ENCODE measurements at regions not wholly inside any gene's neighbourhood (a gene's known extent, or its start where the extent isn't known, plus 50 kb on each side); places are given as distances from the start of the nearest gene placed in this dataset.

GRCh38 chr12:41910578-41911320, 233.9 kb downstream of the GXYLT1 start:
- Mint-ChIP-seq H3K36me3 (no peaks in the 10 kb centered on the region), H3K27ac (no peak overlapping the region), H3K4me3 (no peak overlapping the region), H3K4me1 (peaks cover 1% of the 10 kb centered on the region), H3K9me3 (peaks cover 9% of the 10 kb centered on the region), H3K27me3 (ENCODE audit: low read depth) (no peaks in the 10 kb centered on the region)
- no peak for DNase-seq (ENCODE audit: low spot score in 2 of 2, unreplicated experiment in 2 of 2)
- TF ChIP-seq, protein P1, sequence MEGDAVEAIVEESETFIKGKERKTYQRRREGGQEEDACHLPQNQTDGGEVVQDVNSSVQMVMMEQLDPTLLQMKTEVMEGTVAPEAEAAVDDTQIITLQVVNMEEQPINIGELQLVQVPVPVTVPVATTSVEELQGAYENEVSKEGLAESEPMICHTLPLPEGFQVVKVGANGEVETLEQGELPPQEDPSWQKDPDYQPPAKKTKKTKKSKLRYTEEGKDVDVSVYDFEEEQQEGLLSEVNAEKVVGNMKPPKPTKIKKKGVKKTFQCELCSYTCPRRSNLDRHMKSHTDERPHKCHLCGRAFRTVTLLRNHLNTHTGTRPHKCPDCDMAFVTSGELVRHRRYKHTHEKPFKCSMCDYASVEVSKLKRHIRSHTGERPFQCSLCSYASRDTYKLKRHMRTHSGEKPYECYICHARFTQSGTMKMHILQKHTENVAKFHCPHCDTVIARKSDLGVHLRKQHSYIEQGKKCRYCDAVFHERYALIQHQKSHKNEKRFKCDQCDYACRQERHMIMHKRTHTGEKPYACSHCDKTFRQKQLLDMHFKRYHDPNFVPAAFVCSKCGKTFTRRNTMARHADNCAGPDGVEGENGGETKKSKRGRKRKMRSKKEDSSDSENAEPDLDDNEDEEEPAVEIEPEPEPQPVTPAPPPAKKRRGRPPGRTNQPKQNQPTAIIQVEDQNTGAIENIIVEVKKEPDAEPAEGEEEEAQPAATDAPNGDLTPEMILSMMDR (IDR thresholded peaks at IDR 0.05; ENCODE audit: unreplicated experiment): no peak

GRCh38 chr12:41908206-41908605, 236.5 kb downstream of the GXYLT1 start:
- H3K4me1 Mint-ChIP-seq: no peaks in the 10 kb centered on the region
- no peaks in the 10 kb centered on the region for H3K36me3 Mint-ChIP-seq
- TF ChIP-seq, protein P1 (IDR thresholded peaks at IDR 0.05; ENCODE audit: unreplicated experiment): no peak

GRCh38 chr12:41907550-41907949, 237.1 kb downstream of the GXYLT1 start:
- no peaks in the 10 kb centered on the region for H3K36me3 Mint-ChIP-seq
- no peaks in the 10 kb centered on the region for H3K9me3 Mint-ChIP-seq
- TF ChIP-seq, protein P1 (IDR thresholded peaks at IDR 0.05; ENCODE audit: unreplicated experiment): no peak
- no peak overlapping the region for H3K27ac Mint-ChIP-seq
- no peaks in the 10 kb centered on the region for H3K27me3 Mint-ChIP-seq (ENCODE audit: low read depth)
- DNase-seq (ENCODE audit: low spot score in 2 of 2, unreplicated experiment in 2 of 2): no peak
- H3K4me3 Mint-ChIP-seq: no peak overlapping the region
- no peaks in the 10 kb centered on the region for H3K4me1 Mint-ChIP-seq

More at GRCh38 chr12:41908206-41908605, 236.5 kb downstream of the GXYLT1 start:
- no peak overlapping the region for H3K27ac Mint-ChIP-seq
- H3K27me3 Mint-ChIP-seq (ENCODE audit: low read depth): no peaks in the 10 kb centered on the region
- H3K9me3 Mint-ChIP-seq: peaks cover 1% of the 10 kb centered on the region
- H3K4me3 Mint-ChIP-seq: no peak overlapping the region
- DNase-seq (ENCODE audit: low spot score in 2 of 2, unreplicated experiment in 2 of 2): no peak

DNA sequence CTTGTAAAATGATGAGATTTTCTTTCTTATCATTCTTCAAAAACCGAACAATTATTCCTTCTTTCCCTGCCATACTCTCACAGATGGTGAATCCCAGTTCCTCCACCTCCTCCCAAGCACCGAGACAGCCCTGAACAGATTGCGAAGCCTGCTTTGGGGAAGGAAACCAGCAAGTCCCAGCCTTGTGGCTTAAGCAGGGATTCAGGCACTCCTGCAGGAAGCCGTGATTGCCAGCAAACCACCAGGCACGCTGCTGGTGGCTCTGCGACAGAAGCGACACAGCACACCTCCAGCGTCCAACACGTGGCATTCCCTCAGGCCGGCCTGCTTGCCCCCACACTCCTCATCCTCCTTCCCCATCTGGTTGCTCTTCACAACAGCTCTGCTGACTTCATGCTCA, 237.7 kb downstream of the GXYLT1 start:
- TF ChIP-seq, protein P1 (IDR thresholded peaks at IDR 0.05; ENCODE audit: unreplicated experiment): no peak
- no peak overlapping the region for H3K27ac Mint-ChIP-seq
- H3K4me3 Mint-ChIP-seq: no peak overlapping the region
- no peaks in the 10 kb centered on the region for H3K36me3 Mint-ChIP-seq
- H3K4me1 Mint-ChIP-seq: no peaks in the 10 kb centered on the region
- DNase-seq (ENCODE audit: low spot score in 2 of 2, unreplicated experiment in 2 of 2): no peak
- no peaks in the 10 kb centered on the region for H3K27me3 Mint-ChIP-seq (ENCODE audit: low read depth)
- H3K9me3 Mint-ChIP-seq: no peaks in the 10 kb centered on the region

DNA sequence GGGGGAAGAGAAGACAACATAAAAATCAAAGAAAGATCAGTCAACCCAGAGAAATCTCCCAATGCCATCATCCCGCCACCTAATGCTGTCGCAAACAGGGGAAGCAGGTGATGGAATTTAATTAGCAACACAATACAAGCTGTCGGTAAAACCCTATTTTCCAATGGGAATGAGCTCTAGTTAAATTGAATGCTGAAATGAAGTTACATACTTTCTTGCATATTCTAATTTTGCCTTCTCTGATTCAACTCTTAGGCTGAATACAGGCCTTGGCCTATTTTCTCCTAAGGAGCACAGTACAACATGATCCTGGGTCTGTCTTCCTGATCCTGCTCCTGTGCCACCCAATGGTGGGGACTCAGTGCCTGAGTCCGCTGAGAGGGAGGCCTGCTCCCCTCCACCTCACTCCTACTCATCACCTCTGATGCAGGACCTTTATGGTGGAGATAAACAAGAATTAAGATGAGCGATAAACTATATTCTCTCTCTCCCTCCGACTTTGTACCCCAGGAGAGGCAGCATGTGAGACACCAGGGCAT, 238.8 kb downstream of the GXYLT1 start:
- Mint-ChIP-seq H3K27ac (no peak overlapping the region), H3K4me1 (no peaks in the 10 kb centered on the region), H3K36me3 (no peaks in the 10 kb centered on the region), H3K9me3 (no peaks in the 10 kb centered on the region), H3K4me3 (no peak overlapping the region), H3K27me3 (ENCODE audit: low read depth) (no peaks in the 10 kb centered on the region)
- TF ChIP-seq, protein P1 (IDR thresholded peaks at IDR 0.05; ENCODE audit: unreplicated experiment): no peak
- no peak for DNase-seq (ENCODE audit: low spot score in 2 of 2, unreplicated experiment in 2 of 2)
